Lower lobe of right lung (tissue), 2 donors: ENCODE measurements at regions not wholly inside any gene's neighbourhood (a gene's known extent, or its start where the extent isn't known, plus 50 kb on each side); places are given as distances from the start of the nearest gene placed in this dataset.

Experiments used
- ATAC-seq, 2 donors: fragments of 200-7000 bp; cut with Tn5 transposase; one replicate each; pipeline ENCODE4 v1.9.1; 2020 to 2022; ENCODE audit warnings: mild to moderate bottlenecking in 2 of 2, moderate library complexity in 2 of 2
- DNase-seq: peaks from one replicate; pipeline ENCODE4 v3.0.0-alpha.2; 2020
- H3K27ac ChIP-seq: fragments of 200-600 bp; one replicate; pipeline ENCODE4 v1.8.0; 2022
- H3K27me3 ChIP-seq: fragments of 200-600 bp; one replicate; pipeline ENCODE4 v1.8.0; 2022; ENCODE audit warnings: low read depth
- H3K36me3 ChIP-seq: fragments of 200-600 bp; one replicate; pipeline ENCODE4 v1.8.0; 2022; ENCODE audit warnings: mild to moderate bottlenecking
- H3K4me1 ChIP-seq: fragments of 200-600 bp; one replicate; pipeline ENCODE4 v1.8.0; 2022
- H3K4me3 ChIP-seq: fragments of 200-600 bp; one replicate; pipeline ENCODE4 v1.8.0; 2022; ENCODE audit warnings: mild to moderate bottlenecking
- H3K9me3 ChIP-seq: fragments of 200-600 bp; one replicate; pipeline ENCODE4 v1.8.0; 2022
- CTCF ChIP-seq: fragments of 200-600 bp; IDR thresholded peaks from one replicate; pipeline ENCODE4 v1.8.0; 2022; ENCODE audit warnings: antibody characterized with exemption, mild to moderate bottlenecking
- intact Hi-C: fragments of 100-400 bp; cut with DNase I; formaldehyde crosslinking; loops from one replicate; pipeline ENCODE4 v1.11.0; 2022
- donor health status: DM: no; HTN: yes; CAD: no; lungs with severe emphysema.

GRCh38 chrX:17939724-17940123 is 78.6 kb upstream of the RAI2 start:
- ATAC-seq (no peak), DNase-seq (no peak)
- Histone ChIP-seq H3K27me3 (no peaks in the 10 kb centered on the region), H3K9me3 (no peaks in the 10 kb centered on the region), H3K4me1 (no peaks in the 10 kb centered on the region), H3K4me3 (no peak overlapping the region), H3K36me3 (no peaks in the 10 kb centered on the region), H3K27ac (no peak overlapping the region)
- intact Hi-C loops: no loop called here
- TF ChIP-seq CTCF: no peak

- ATAC-seq (no peak), DNase-seq (no peak)
- intact Hi-C loops: no loop called here
- no peak overlapping the region for H3K4me3 ChIP-seq
- TF ChIP-seq CTCF: no peak
- no peaks in the 10 kb centered on the region for H3K9me3 ChIP-seq
- H3K27me3 ChIP-seq: no peaks in the 10 kb centered on the region
- H3K27ac ChIP-seq: no peak overlapping the region
- H3K4me1 ChIP-seq: no peaks in the 10 kb centered on the region
- no peaks in the 10 kb centered on the region for H3K36me3 ChIP-seq
Observed at GRCh38 chrX:17933856-17934255, 72.8 kb upstream of the RAI2 start.

- DNase-seq (no peak), ATAC-seq (no peak)
- intact Hi-C loops: no loop called here
- Histone ChIP-seq H3K36me3 (no peaks in the 10 kb centered on the region), H3K9me3 (no peaks in the 10 kb centered on the region), H3K4me1 (no peaks in the 10 kb centered on the region), H3K4me3 (no peak overlapping the region), H3K27ac (no peak overlapping the region), H3K27me3 (no peaks in the 10 kb centered on the region)
- TF ChIP-seq CTCF: no peak
Observed at GRCh38 chrX:17932781-17933180, 71.7 kb upstream of the RAI2 start.

- no peaks in the 10 kb centered on the region for H3K36me3 ChIP-seq
- intact Hi-C loops: no loop called here
- H3K27ac ChIP-seq: no peak overlapping the region
- H3K4me3 ChIP-seq: no peak overlapping the region
- DNase-seq: no peak
- no peaks in the 10 kb centered on the region for H3K4me1 ChIP-seq
- no peak for ATAC-seq
- no peaks in the 10 kb centered on the region for H3K9me3 ChIP-seq
- H3K27me3 ChIP-seq: no peaks in the 10 kb centered on the region
- TF ChIP-seq CTCF: no peak
Observed at GRCh38 chrX:17931855-17932254, 70.8 kb upstream of the RAI2 start.

- no peaks in the 10 kb centered on the region for H3K27me3 ChIP-seq
- H3K4me3 ChIP-seq: no peak overlapping the region
- H3K9me3 ChIP-seq: no peaks in the 10 kb centered on the region
- H3K36me3 ChIP-seq: no peaks in the 10 kb centered on the region
- intact Hi-C loops: no loop called here
- no peak for ATAC-seq
- H3K27ac ChIP-seq: no peak overlapping the region
- TF ChIP-seq CTCF: no peak
- DNase-seq: no peak
- H3K4me1 ChIP-seq: no peaks in the 10 kb centered on the region
Observed at GRCh38 chrX:17930850-17931249, 69.8 kb upstream of the RAI2 start.

- no peak for TF ChIP-seq CTCF
- intact Hi-C loops: no loop called here
Observed at GRCh38 chrX:17923546-17923945, 62.4 kb upstream of the RAI2 start.

More at GRCh38 chrX:17923546-17923945, 62.4 kb upstream of the RAI2 start:
- ATAC-seq: no peak
- no peaks in the 10 kb centered on the region for H3K9me3 ChIP-seq
- no peak for DNase-seq
- no peaks in the 10 kb centered on the region for H3K36me3 ChIP-seq
- H3K4me1 ChIP-seq: no peaks in the 10 kb centered on the region
- H3K27ac ChIP-seq: no peak overlapping the region
- H3K27me3 ChIP-seq: no peaks in the 10 kb centered on the region
- H3K4me3 ChIP-seq: no peak overlapping the region
